ENCODE measurements at regions not wholly inside any gene's neighbourhood (a gene's known extent, or its start where the extent isn't known, plus 50 kb on each side); places are given as distances from the start of the nearest gene placed in this dataset.

DNA sequence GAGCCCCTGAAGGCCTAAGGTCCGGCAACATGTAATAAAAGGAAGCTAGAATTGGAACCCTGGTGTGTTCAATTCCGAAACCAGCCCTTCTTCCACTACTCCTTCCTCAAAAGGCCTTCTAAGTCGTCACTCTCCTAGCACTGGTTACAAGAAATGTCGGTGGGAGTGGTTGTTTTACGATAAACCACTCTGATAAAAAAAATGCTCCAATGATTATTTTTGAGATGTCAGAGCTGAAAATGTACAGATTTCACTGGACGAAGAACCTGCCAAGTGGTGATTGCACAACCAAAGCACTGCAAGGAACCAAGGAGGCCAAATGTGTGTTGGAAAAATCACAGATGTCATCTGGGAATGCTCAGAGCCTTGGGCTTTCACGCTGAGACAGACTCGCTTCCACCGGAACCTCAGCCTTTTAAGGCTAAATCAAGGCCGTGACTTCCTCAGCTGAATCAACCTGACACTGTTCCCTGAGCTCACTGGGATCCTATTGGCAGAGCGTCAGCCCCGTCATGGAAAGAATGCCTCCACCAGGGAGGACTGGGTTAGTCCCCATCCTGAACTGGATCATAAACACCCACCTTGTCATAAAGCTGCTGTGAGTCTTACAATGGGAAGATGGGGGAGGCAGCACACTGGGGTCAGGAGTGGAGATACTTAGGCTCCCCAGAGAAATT, 108.1 kb upstream of the THBS1 start (continued):
- TF ChIP-seq, protein P1, sequence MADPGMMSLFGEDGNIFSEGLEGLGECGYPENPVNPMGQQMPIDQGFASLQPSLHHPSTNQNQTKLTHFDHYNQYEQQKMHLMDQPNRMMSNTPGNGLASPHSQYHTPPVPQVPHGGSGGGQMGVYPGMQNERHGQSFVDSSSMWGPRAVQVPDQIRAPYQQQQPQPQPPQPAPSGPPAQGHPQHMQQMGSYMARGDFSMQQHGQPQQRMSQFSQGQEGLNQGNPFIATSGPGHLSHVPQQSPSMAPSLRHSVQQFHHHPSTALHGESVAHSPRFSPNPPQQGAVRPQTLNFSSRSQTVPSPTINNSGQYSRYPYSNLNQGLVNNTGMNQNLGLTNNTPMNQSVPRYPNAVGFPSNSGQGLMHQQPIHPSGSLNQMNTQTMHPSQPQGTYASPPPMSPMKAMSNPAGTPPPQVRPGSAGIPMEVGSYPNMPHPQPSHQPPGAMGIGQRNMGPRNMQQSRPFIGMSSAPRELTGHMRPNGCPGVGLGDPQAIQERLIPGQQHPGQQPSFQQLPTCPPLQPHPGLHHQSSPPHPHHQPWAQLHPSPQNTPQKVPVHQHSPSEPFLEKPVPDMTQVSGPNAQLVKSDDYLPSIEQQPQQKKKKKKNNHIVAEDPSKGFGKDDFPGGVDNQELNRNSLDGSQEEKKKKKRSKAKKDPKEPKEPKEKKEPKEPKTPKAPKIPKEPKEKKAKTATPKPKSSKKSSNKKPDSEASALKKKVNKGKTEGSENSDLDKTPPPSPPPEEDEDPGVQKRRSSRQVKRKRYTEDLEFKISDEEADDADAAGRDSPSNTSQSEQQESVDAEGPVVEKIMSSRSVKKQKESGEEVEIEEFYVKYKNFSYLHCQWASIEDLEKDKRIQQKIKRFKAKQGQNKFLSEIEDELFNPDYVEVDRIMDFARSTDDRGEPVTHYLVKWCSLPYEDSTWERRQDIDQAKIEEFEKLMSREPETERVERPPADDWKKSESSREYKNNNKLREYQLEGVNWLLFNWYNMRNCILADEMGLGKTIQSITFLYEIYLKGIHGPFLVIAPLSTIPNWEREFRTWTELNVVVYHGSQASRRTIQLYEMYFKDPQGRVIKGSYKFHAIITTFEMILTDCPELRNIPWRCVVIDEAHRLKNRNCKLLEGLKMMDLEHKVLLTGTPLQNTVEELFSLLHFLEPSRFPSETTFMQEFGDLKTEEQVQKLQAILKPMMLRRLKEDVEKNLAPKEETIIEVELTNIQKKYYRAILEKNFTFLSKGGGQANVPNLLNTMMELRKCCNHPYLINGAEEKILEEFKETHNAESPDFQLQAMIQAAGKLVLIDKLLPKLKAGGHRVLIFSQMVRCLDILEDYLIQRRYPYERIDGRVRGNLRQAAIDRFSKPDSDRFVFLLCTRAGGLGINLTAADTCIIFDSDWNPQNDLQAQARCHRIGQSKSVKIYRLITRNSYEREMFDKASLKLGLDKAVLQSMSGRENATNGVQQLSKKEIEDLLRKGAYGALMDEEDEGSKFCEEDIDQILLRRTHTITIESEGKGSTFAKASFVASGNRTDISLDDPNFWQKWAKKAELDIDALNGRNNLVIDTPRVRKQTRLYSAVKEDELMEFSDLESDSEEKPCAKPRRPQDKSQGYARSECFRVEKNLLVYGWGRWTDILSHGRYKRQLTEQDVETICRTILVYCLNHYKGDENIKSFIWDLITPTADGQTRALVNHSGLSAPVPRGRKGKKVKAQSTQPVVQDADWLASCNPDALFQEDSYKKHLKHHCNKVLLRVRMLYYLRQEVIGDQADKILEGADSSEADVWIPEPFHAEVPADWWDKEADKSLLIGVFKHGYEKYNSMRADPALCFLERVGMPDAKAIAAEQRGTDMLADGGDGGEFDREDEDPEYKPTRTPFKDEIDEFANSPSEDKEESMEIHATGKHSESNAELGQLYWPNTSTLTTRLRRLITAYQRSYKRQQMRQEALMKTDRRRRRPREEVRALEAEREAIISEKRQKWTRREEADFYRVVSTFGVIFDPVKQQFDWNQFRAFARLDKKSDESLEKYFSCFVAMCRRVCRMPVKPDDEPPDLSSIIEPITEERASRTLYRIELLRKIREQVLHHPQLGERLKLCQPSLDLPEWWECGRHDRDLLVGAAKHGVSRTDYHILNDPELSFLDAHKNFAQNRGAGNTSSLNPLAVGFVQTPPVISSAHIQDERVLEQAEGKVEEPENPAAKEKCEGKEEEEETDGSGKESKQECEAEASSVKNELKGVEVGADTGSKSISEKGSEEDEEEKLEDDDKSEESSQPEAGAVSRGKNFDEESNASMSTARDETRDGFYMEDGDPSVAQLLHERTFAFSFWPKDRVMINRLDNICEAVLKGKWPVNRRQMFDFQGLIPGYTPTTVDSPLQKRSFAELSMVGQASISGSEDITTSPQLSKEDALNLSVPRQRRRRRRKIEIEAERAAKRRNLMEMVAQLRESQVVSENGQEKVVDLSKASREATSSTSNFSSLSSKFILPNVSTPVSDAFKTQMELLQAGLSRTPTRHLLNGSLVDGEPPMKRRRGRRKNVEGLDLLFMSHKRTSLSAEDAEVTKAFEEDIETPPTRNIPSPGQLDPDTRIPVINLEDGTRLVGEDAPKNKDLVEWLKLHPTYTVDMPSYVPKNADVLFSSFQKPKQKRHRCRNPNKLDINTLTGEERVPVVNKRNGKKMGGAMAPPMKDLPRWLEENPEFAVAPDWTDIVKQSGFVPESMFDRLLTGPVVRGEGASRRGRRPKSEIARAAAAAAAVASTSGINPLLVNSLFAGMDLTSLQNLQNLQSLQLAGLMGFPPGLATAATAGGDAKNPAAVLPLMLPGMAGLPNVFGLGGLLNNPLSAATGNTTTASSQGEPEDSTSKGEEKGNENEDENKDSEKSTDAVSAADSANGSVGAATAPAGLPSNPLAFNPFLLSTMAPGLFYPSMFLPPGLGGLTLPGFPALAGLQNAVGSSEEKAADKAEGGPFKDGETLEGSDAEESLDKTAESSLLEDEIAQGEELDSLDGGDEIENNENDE (IDR thresholded peaks at IDR 0.05; ENCODE audit: insufficient replicate concordance, low read length) = no peak
- TF ChIP-seq GABPA (IDR thresholded peaks at IDR 0.05; ENCODE audit: borderline replicate concordance, insufficient read depth, low read length) = no peak
